ENCODE measurements at regions not wholly inside any gene's neighbourhood (a gene's known extent, or its start where the extent isn't known, plus 50 kb on each side); places are given as distances from the start of the nearest gene placed in this dataset.
A peak's percentile ranks its signal among the peaks of the same experiment; 100 is the strongest.

DNA sequence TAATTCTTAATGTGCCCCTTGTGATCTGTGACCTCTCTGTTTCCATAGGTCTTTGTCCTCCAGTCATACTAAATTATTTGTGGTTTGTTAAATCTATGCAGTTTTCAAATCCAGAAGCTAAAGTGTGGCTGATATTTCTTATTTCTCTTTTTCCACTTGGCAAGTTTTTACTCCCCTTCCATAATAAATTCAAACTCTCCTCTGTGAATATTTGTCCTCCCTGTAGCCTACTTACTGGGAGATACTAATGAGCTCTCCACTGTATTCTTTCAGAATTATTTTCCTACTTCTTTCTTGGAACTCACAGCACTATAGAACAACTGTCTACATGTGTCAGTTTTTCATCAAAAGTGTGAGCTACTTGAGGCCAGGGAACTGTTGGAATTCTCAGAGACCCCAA is 430.8 kb upstream of the PTBP2 start:
- Mint-ChIP-seq H3K4me1 (ENCODE audit: low read depth) (no peaks in the 10 kb centered on the region), H3K4me3 (no peak overlapping the region), H3K27me3 (ENCODE audit: insufficient read depth) (peaks cover 2% of the 10 kb centered on the region; the same call in 1 of the 2 replicates), H3K36me3 (ENCODE audit: low read depth) (no peaks in the 10 kb centered on the region), H3K9me3 (peaks cover 7% of the 10 kb centered on the region; the same call in 1 of the 2 replicates), H3K27ac (no peak overlapping the region)
- no peak for DNase-seq
- TF ChIP-seq, protein P1, sequence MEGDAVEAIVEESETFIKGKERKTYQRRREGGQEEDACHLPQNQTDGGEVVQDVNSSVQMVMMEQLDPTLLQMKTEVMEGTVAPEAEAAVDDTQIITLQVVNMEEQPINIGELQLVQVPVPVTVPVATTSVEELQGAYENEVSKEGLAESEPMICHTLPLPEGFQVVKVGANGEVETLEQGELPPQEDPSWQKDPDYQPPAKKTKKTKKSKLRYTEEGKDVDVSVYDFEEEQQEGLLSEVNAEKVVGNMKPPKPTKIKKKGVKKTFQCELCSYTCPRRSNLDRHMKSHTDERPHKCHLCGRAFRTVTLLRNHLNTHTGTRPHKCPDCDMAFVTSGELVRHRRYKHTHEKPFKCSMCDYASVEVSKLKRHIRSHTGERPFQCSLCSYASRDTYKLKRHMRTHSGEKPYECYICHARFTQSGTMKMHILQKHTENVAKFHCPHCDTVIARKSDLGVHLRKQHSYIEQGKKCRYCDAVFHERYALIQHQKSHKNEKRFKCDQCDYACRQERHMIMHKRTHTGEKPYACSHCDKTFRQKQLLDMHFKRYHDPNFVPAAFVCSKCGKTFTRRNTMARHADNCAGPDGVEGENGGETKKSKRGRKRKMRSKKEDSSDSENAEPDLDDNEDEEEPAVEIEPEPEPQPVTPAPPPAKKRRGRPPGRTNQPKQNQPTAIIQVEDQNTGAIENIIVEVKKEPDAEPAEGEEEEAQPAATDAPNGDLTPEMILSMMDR (IDR thresholded peaks at IDR 0.05): no peak

DNA sequence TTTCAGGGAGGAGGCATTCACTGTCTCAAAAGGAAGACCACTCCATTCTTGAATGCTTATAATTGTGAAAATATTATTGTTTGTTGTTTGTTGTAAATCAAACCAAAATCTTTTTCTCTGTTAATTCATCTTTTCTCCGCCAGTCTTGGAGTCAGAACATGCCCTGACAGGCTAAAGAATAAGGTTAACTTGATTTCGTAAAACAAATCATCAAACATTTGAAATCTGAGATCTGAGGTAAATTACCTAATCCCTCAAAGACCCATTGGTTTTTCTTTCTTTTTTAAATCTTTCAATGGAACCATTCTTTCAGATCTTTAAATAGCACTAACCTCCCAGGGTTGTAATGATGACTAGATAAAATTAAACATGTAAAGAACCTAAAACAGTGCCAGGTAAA is 430.1 kb upstream of the PTBP2 start:
- no peaks in the 10 kb centered on the region for H3K4me1 Mint-ChIP-seq (ENCODE audit: low read depth)
- TF ChIP-seq, protein P1 (IDR thresholded peaks at IDR 0.05): no peak

DNA sequence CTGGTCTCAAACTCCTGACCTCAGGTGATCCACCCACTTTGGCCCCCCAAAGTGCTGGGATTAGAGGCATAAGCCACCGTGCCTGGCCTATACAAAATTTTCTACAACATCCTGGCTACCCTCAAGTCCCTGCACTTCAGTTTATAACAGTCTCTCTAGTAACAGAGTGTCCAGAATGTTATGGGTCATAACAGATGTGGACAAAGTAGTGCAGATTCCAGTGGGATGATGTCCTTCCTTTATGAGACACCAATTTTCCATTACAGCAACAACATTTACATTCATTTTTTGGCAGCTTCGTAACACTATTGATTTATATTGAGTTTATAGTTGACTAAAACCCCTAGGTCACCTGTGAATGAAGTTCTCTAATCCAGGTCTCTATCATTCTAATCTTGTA is 429.4 kb upstream of the PTBP2 start:
- H3K27me3 Mint-ChIP-seq (ENCODE audit: insufficient read depth): peaks cover 2% of the 10 kb centered on the region; the same call in 1 of the 2 replicates
- TF ChIP-seq, protein P1 (IDR thresholded peaks at IDR 0.05): no peak
- no peak overlapping the region for H3K27ac Mint-ChIP-seq

More for the DNA sequence above, 430.1 kb upstream of the PTBP2 start:
- no peak overlapping the region for H3K4me3 Mint-ChIP-seq
- H3K36me3 Mint-ChIP-seq (ENCODE audit: low read depth): no peaks in the 10 kb centered on the region
- no peak for DNase-seq
- no peak overlapping the region for H3K27ac Mint-ChIP-seq
- peaks cover 7% of the 10 kb centered on the region; the same call in 1 of the 2 replicates for H3K9me3 Mint-ChIP-seq
- peaks cover 2% of the 10 kb centered on the region; the same call in 1 of the 2 replicates for H3K27me3 Mint-ChIP-seq (ENCODE audit: insufficient read depth)

DNA sequence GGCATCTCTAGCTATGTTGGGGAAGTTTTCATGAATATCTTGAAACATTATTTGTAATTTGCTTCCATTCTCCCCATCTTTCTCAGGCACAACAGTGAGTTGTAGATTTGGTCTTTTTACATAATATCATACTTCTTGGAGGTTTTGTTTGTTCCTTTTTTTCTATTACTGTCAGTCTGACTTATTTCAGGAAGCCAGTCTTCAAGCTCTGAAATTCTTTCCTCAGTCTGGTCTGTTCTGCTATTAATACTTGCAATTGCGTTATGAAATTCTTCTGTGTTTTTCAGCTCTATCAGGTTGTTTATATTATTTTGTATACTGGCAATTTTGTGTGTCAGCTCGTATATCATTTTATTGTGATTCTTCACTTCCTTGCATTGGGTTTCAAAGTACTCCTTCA is 424.6 kb upstream of the PTBP2 start:
- Mint-ChIP-seq H3K27me3 (ENCODE audit: insufficient read depth) (peaks cover 2% of the 10 kb centered on the region; the same call in 1 of the 2 replicates), H3K9me3 (no peaks in the 10 kb centered on the region), H3K27ac (no peak overlapping the region), H3K4me3 (no peak overlapping the region), H3K36me3 (ENCODE audit: low read depth) (no peaks in the 10 kb centered on the region), H3K4me1 (ENCODE audit: low read depth) (no peaks in the 10 kb centered on the region)
- no peak for DNase-seq
- TF ChIP-seq, protein P1 (IDR thresholded peaks at IDR 0.05): no peak

More for the DNA sequence above, 429.4 kb upstream of the PTBP2 start:
- no peak overlapping the region for H3K4me3 Mint-ChIP-seq
- no peaks in the 10 kb centered on the region for H3K36me3 Mint-ChIP-seq (ENCODE audit: low read depth)
- H3K9me3 Mint-ChIP-seq: peaks cover 1% of the 10 kb centered on the region; the same call in 1 of the 2 replicates
- no peaks in the 10 kb centered on the region for H3K4me1 Mint-ChIP-seq (ENCODE audit: low read depth)
- DNase-seq: no peak

DNA sequence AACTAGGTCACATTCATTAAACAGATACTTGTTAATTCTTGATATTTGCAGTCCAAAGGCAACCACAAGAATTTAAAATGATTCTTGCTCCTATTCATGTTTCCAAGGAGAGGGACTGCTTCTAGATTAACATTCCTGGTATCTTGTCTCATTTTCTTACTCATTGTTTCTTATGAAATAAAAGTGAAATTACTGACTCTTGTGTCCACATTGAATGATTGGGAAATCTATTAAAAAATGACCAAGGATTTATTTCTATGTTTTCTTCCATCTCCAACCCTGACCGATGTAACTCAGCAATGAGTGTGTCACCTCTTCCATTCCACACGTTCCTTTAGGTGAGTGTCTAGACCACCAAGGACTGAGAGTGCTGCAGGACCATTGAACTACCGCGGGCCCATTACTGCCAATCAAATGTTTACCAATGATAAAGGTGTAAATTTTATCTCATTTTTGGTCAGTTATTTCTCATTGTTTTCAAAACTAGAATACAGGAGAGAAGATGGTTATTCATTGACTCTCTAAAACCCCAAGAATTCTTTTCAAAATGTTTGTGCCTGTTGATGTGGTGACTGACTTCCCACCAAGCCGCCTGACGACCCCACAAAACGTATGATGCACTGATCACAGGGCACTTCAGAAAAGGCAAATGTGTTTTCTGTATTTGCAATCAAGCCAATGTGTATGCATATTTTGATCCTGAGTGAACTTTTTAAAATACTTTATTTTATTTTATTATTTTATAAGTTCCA is 414.6 kb upstream of the PTBP2 start:
- TF ChIP-seq, protein P1 (IDR thresholded peaks at IDR 0.05): no peak
- Mint-ChIP-seq H3K27ac (no peak overlapping the region), H3K9me3 (no peaks in the 10 kb centered on the region), H3K27me3 (ENCODE audit: insufficient read depth) (peaks cover 7% of the 10 kb centered on the region; the same call in 1 of the 2 replicates), H3K4me3 (no peak overlapping the region), H3K4me1 (ENCODE audit: low read depth) (peaks cover 11% of the 10 kb centered on the region), H3K36me3 (ENCODE audit: low read depth) (no peaks in the 10 kb centered on the region)
- DNase-seq: peak; percentile 22
